HL-60 (cell line): ENCODE measurements at regions not wholly inside any gene's neighbourhood (a gene's known extent, or its start where the extent isn't known, plus 50 kb on each side); places are given as distances from the start of the nearest gene placed in this dataset.

ENCODE experiments used
- DNase-seq, 2 experiments: peaks; one replicate each; pipeline ENCODE4 v3.0.0-alpha.2; 2010 to 2020; ENCODE audit warnings: low read depth in 1 of 2, low spot score in 1 of 2
- H3K27ac ChIP-seq: fragments of 250-450 bp; sonication (Bioruptor Pico); replicated peaks from 2 replicates; pipeline ENCODE4 v1.5.1; 2020; ENCODE audit warnings: mild to moderate bottlenecking, moderate library complexity
- H3K27me3 ChIP-seq: fragments of 250-450 bp; sonication (Bioruptor Pico); 2 replicates; pipeline ENCODE4 v1.5.1; 2021; ENCODE audit warnings: mild to moderate bottlenecking, moderate library complexity; ENCODE audit not compliant: insufficient read depth, poor library complexity, severe bottlenecking
- H3K4me3 ChIP-seq: replicated peaks from 2 replicates; pipeline ENCODE4 v1.5.1; 2011; ENCODE audit warnings: mild to moderate bottlenecking, control low read depth, low read length; ENCODE audit not compliant: insufficient read depth
- CTCF ChIP-seq: IDR thresholded peaks from one replicate; pipeline ENCODE4 v1.5.1; 2011; ENCODE audit warnings: low read length, control low read depth, inconsistent platforms; ENCODE audit not compliant: insufficient read depth
- GABPA ChIP-seq: IDR thresholded peaks from 2 replicates; pipeline ENCODE4 v1.6.1; 2012; ENCODE audit warnings: low read depth
- POLR2AphosphoS5 ChIP-seq: IDR thresholded peaks from 2 replicates; pipeline ENCODE4 v1.6.1; 2012; ENCODE audit warnings: low read depth
- REST ChIP-seq: IDR thresholded peaks from 2 replicates; pipeline ENCODE4 v1.6.1; 2012; ENCODE audit warnings: low read depth; ENCODE audit not compliant: insufficient replicate concordance
- SPI1 ChIP-seq: IDR thresholded peaks from 2 replicates; pipeline ENCODE4 v1.6.1; 2012; ENCODE audit warnings: low read depth, mild to moderate bottlenecking, borderline replicate concordance

GRCh38 chr1:191662746-191663145 lies 495.5 kb upstream of the RGS18 start:
- TF ChIP-seq REST (no peak), SPI1 (no peak), POLR2AphosphoS5 (no peak)
- H3K27me3 ChIP-seq = no peaks in the 10 kb centered on the region
- no peak overlapping the region for H3K27ac ChIP-seq
- H3K4me3 ChIP-seq = no peak overlapping the region
- no peak for DNase-seq

- no peak for DNase-seq
- H3K4me3 ChIP-seq = no peak overlapping the region
- TF ChIP-seq SPI1 = no peak
- TF ChIP-seq CTCF = no peak
- TF ChIP-seq POLR2AphosphoS5 = no peak
- no peak for TF ChIP-seq REST
- no peak for TF ChIP-seq GABPA
- no peak overlapping the region for H3K27ac ChIP-seq
- H3K27me3 ChIP-seq = no peaks in the 10 kb centered on the region
Observed at GRCh38 chr1:191668525-191668924, 489.7 kb upstream of the RGS18 start.

GRCh38 chr1:191669629-191670028 lies 488.6 kb upstream of the RGS18 start:
- no peak for TF ChIP-seq GABPA
- TF ChIP-seq REST = no peak
- TF ChIP-seq POLR2AphosphoS5 = no peak
- Histone ChIP-seq H3K4me3 (no peak overlapping the region), H3K27me3 (no peaks in the 10 kb centered on the region), H3K27ac (no peak overlapping the region)
- DNase-seq = no peak

- H3K27ac ChIP-seq = no peak overlapping the region
- no peak for DNase-seq
- no peak overlapping the region for H3K4me3 ChIP-seq
- no peaks in the 10 kb centered on the region for H3K27me3 ChIP-seq
- no peak for TF ChIP-seq GABPA
- TF ChIP-seq POLR2AphosphoS5 = no peak
- no peak for TF ChIP-seq REST
- no peak for TF ChIP-seq SPI1
- no peak for TF ChIP-seq CTCF
Observed at GRCh38 chr1:191671236-191671635, 487.0 kb upstream of the RGS18 start.
